Activated T-helper 2 cell treated with anti-CD3 and anti-CD28 coated beads, Interferon-gamma antibody, Interleukin-2, Interleukin-4, amounts not matched to agents 10 μg/mL and 5 μg/mL and 100 μg/mL, durations not matched to agents 14 hours and 24 hours and 36 hours (primary cell): ENCODE measurements at regions not wholly inside any gene's neighbourhood (a gene's known extent, or its start where the extent isn't known, plus 50 kb on each side); places are given as distances from the start of the nearest gene placed in this dataset.

Source experiments
- DNase-seq: peaks from one replicate; pipeline ENCODE4 v3.0.0; 2021; ENCODE audit warnings: low spot score
- H3K27ac Mint-ChIP-seq: one replicate; pipeline ENCODE4 v1.8.0; 2021; ENCODE audit warnings: mixed read lengths
- H3K27me3 Mint-ChIP-seq: one replicate; pipeline ENCODE4 v1.8.0; 2021; ENCODE audit warnings: low read depth, mixed read lengths
- H3K36me3 Mint-ChIP-seq: one replicate; pipeline ENCODE4 v1.8.0; 2021; ENCODE audit warnings: low read depth, mixed read lengths
- H3K4me1 Mint-ChIP-seq: one replicate; pipeline ENCODE4 v1.8.0; 2021; ENCODE audit warnings: low read depth, mixed read lengths
- H3K4me3 Mint-ChIP-seq: one replicate; pipeline ENCODE4 v1.8.0; 2021; ENCODE audit warnings: low read depth, mild to moderate bottlenecking, moderate library complexity, mixed read lengths
- H3K9me3 Mint-ChIP-seq: one replicate; pipeline ENCODE4 v1.8.0; 2021; ENCODE audit warnings: mixed read lengths
- intact Hi-C: fragments of 100-400 bp; cut with micrococcal nuclease; formaldehyde crosslinking; loops from one replicate; pipeline ENCODE4 v1.15.1; 2023

GRCh38 chr14:23827100-23827892 lies 126.3 kb upstream of the DHRS4 start:
- no peaks in the 10 kb centered on the region for H3K36me3 Mint-ChIP-seq
- H3K4me1 Mint-ChIP-seq, result peaks cover 2% of the 10 kb centered on the region
- no peaks in the 10 kb centered on the region for H3K27me3 Mint-ChIP-seq
- no peak for DNase-seq
- H3K4me3 Mint-ChIP-seq, result no peak overlapping the region
- H3K9me3 Mint-ChIP-seq, result no peaks in the 10 kb centered on the region
- H3K27ac Mint-ChIP-seq, result no peak overlapping the region
- intact Hi-C loops, result no loop called here

GRCh38 chr14:23828001-23828400 lies 125.6 kb upstream of the DHRS4 start:
- intact Hi-C loops, result no loop called here
- DNase-seq, result no peak
- no peaks in the 10 kb centered on the region for H3K36me3 Mint-ChIP-seq
- peaks cover 2% of the 10 kb centered on the region for H3K4me1 Mint-ChIP-seq
- no peaks in the 10 kb centered on the region for H3K9me3 Mint-ChIP-seq
- H3K27me3 Mint-ChIP-seq, result no peaks in the 10 kb centered on the region
- no peak overlapping the region for H3K4me3 Mint-ChIP-seq
- H3K27ac Mint-ChIP-seq, result no peak overlapping the region

DNA sequence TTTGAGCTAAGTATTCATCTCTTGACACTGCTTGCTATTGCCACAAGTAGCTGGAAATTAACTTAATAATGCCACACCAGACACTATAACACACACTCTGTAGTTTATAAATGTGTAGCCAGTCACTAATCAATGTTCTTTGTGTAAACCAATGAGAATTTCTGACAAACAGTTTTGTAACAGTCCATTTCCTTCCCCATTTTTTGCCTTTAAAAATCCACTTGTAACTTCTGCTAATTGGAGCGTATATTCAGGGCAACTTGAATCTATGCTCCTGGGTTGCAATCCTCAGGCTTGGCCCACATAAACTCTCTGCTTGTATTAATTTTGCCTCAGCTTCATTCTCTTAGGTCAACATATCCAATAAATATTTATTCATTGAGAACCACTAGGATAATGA lies 125.0 kb upstream of the DHRS4 start:
- DNase-seq, result no peak
- Mint-ChIP-seq H3K36me3 (no peaks in the 10 kb centered on the region), H3K9me3 (no peaks in the 10 kb centered on the region), H3K27ac (no peak overlapping the region), H3K4me3 (no peak overlapping the region), H3K27me3 (no peaks in the 10 kb centered on the region), H3K4me1 (peaks cover 2% of the 10 kb centered on the region)
- intact Hi-C loops, result no loop called here

DNA sequence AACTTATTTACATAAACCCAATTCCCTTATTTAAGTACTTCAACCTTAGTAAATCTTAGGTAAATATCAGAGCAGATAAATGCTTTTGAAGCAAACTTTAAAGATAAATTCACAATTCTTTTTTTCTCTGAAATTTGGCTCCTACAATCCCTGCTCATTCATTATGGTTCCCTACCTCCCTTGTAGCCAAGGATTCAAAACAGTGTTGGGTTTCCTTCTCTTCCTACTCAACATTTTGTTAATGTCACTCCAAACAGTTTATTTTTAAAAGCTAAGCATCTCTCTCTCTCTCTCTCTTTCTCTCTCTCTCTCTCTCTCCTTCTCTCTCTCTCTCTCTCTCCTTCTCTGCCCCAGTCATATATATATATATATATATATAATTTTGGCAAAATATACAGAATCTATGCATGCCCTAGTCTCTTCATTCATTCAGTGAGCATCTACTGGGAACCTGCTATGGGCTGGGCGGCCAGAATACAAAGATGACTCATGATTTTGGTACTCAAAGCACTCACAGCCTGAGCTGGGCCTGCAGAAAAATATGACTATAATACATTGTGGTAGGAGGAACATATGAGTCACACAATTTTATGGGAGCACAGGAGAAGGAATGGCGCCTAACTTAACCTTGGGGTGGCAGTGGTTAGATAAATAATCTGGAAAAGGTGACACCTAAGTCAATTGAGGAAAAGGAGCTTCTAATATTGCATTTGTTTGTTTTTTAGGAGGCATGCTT lies 123.7 kb upstream of the DHRS4 start:
- H3K9me3 Mint-ChIP-seq, result no peaks in the 10 kb centered on the region
- intact Hi-C loops, result no loop called here
- peaks cover 2% of the 10 kb centered on the region for H3K4me1 Mint-ChIP-seq
- H3K27me3 Mint-ChIP-seq, result no peaks in the 10 kb centered on the region
- H3K4me3 Mint-ChIP-seq, result no peak overlapping the region
- no peak for DNase-seq
- H3K36me3 Mint-ChIP-seq, result no peaks in the 10 kb centered on the region
- no peak overlapping the region for H3K27ac Mint-ChIP-seq

DNA sequence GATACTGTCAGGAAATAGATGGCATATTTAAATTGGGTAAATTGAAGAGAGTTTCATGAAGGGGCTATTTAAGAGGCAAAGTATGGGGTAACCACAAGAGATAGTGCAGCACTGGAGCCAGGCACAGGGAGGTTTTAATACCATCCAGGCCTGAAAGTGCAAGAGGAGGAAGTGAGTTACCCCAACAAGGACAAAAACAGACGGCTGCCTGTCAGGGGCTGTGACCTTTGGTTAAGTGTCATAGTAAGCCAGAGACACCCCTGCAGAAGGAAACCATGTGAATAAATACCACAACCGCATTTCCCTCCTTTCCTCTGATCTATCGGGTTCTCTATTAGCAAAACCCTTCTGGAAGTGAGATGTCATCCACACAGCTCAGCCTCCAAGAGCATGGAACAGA lies 122.0 kb upstream of the DHRS4 start:
- Mint-ChIP-seq H3K27me3 (no peaks in the 10 kb centered on the region), H3K36me3 (no peaks in the 10 kb centered on the region), H3K4me3 (no peak overlapping the region), H3K27ac (no peak overlapping the region), H3K9me3 (no peaks in the 10 kb centered on the region), H3K4me1 (peaks cover 2% of the 10 kb centered on the region)
- intact Hi-C loops, result no loop called here
- DNase-seq, result no peak

DNA sequence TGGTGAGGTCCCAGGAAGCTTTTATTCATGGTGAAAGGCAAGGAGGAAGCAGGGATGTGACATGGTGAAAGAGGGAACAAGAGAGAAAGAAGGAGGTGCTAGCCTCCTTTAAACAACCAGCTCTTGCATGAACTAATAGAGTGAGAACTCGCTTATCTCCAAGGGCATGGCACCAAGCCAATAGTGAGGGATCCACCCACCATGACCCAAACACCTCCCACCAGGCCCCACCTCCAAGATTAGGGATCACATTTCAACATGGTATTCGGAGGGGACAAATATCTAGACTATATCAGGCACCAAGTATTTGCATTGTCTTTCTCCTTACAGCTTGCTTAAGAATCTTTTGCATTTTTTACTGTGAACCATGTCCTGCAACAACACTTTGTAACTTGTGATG lies 91.9 kb upstream of the DHRS4 start:
- Mint-ChIP-seq H3K27me3 (peaks cover 2% of the 10 kb centered on the region), H3K36me3 (no peaks in the 10 kb centered on the region), H3K9me3 (no peaks in the 10 kb centered on the region), H3K4me3 (no peak overlapping the region), H3K27ac (no peak overlapping the region), H3K4me1 (no peaks in the 10 kb centered on the region)
- intact Hi-C loops, result no loop called here
- DNase-seq, result no peak

DNA sequence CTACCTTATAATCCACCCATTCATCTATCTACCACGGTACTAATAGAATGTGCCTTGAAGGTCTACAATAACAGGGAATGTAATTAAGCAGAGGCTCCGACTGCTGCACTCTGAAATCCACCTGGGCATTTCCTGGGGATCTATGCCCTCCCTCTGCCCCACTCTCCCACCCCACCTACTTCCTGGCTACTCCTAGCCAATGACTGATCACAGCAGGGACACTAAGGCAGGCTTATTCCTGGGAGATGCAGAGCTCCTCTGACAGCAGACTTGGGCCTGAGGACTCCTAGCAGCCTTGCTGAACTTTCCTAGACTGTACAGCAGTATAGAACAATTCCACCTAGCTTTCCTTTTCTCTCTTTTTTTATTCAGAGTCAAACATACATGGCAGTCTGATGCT lies 91.1 kb upstream of the DHRS4 start:
- Mint-ChIP-seq H3K4me3 (no peak overlapping the region), H3K4me1 (no peaks in the 10 kb centered on the region), H3K36me3 (no peaks in the 10 kb centered on the region), H3K9me3 (no peaks in the 10 kb centered on the region), H3K27ac (no peak overlapping the region), H3K27me3 (peaks cover under 1% of the 10 kb centered on the region)
- intact Hi-C loops, result no loop called here
- no peak for DNase-seq

DNA sequence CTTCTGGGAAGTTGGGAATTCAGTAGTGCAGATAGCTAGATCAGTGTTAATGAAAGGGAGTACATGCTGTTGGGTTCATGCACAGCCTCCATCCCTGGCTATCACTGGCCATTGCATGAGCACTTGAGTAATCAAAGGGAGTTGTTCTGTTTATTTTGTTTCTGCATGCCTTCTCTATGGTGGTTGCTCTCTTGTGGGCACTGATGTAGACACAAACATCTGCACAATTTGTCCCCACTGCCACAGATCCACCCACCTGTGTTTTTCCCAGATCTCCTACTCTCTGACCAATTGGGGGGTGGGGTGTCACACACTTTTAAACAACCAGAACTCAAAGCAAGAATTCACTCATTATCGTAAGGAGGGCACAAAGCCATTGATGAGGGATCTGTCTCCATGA lies 89.7 kb upstream of the DHRS4 start:
- Mint-ChIP-seq H3K36me3 (no peaks in the 10 kb centered on the region), H3K9me3 (no peaks in the 10 kb centered on the region), H3K27me3 (no peaks in the 10 kb centered on the region), H3K4me1 (no peaks in the 10 kb centered on the region), H3K4me3 (no peak overlapping the region), H3K27ac (no peak overlapping the region)
- intact Hi-C loops, result no loop called here
- no peak for DNase-seq

- no peaks in the 10 kb centered on the region for H3K9me3 Mint-ChIP-seq
- no peaks in the 10 kb centered on the region for H3K4me1 Mint-ChIP-seq
- DNase-seq, result no peak
- H3K27me3 Mint-ChIP-seq, result no peaks in the 10 kb centered on the region
- intact Hi-C loops, result no loop called here
- H3K4me3 Mint-ChIP-seq, result no peak overlapping the region
- H3K36me3 Mint-ChIP-seq, result no peaks in the 10 kb centered on the region
- H3K27ac Mint-ChIP-seq, result no peak overlapping the region
These were observed 89.3 kb upstream of the DHRS4 start for GRCh38 chr14:23864259-23864658.

DNA sequence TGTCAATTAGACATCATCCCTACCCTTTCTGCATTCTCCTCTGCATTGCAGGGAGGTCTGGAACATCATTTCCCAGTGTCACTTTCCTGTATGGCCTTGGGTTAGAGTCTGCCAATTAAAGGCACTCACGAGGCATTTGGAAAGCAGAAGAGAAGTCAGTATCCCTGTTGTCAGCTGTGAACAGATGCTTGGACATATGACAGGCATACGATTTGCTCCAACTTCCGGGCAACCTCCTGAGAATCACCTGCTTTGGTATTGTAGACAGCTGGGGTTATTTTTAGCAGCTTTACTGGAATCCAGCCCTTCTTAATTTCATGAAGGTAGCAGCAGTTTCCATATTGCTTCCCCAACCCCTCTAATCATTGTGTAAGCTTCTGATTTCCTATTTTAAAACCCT lies 88.7 kb upstream of the DHRS4 start:
- Mint-ChIP-seq H3K4me3 (no peak overlapping the region), H3K9me3 (no peaks in the 10 kb centered on the region), H3K4me1 (no peaks in the 10 kb centered on the region), H3K27ac (no peak overlapping the region), H3K36me3 (no peaks in the 10 kb centered on the region), H3K27me3 (no peaks in the 10 kb centered on the region)
- DNase-seq, result no peak
- intact Hi-C loops, result no loop called here

GRCh38 chr14:23865502-23865901 lies 88.1 kb upstream of the DHRS4 start:
- Mint-ChIP-seq H3K4me1 (no peaks in the 10 kb centered on the region), H3K27me3 (no peaks in the 10 kb centered on the region), H3K4me3 (no peak overlapping the region), H3K36me3 (no peaks in the 10 kb centered on the region), H3K9me3 (no peaks in the 10 kb centered on the region), H3K27ac (no peak overlapping the region)
- intact Hi-C loops, result no loop called here
- no peak for DNase-seq

- Mint-ChIP-seq H3K27ac (no peak overlapping the region), H3K36me3 (no peaks in the 10 kb centered on the region), H3K4me3 (no peak overlapping the region), H3K27me3 (no peaks in the 10 kb centered on the region), H3K4me1 (no peaks in the 10 kb centered on the region), H3K9me3 (no peaks in the 10 kb centered on the region)
- DNase-seq, result no peak
- intact Hi-C loops, result no loop called here
These were observed 87.3 kb upstream of the DHRS4 start for GRCh38 chr14:23866269-23866668.

DNA sequence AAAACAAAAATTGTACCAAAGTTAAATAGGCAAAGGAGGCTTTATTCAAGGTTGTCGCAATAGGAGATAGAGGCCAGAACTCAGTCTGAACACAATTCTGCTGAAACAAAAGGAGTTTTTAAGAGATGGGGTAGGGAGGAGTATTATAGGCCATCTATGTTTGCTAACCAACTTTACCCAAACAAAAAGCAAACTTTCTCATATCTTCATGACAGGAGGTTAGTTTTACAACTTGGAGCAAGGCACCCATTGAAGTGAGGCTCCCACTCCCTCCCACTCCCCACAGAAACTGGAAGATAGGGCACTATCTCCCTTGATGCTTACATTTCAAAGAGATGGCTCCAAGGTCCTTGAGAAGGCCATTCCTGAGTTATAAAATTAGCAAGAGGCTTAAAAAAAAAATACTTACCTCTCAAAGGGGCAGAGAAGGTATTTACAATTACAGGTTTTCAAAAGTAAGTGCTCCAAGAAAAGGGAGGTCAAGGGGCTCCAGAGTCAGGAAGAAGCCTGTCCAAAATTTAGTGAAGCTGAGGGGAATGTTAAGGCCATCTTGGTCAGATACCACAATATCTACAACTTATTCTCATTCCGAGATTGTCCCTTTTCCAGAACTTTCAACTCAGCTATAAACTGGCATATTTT lies 84.4 kb upstream of the DHRS4 start:
- Mint-ChIP-seq H3K27me3 (no peaks in the 10 kb centered on the region), H3K27ac (no peak overlapping the region), H3K4me1 (no peaks in the 10 kb centered on the region), H3K4me3 (no peak overlapping the region), H3K9me3 (peaks cover 4% of the 10 kb centered on the region), H3K36me3 (no peaks in the 10 kb centered on the region)
- no peak for DNase-seq
- intact Hi-C loops, result no loop called here
